ENCODE measurements at regions not wholly inside any gene's neighbourhood (a gene's known extent, or its start where the extent isn't known, plus 50 kb on each side); places are given as distances from the start of the nearest gene placed in this dataset.
"Not testable (repeated sequence)": the region's sequence is repeated elsewhere in the genome, so short reads cannot be mapped to it uniquely, and the experiment has no call there.

DNA sequence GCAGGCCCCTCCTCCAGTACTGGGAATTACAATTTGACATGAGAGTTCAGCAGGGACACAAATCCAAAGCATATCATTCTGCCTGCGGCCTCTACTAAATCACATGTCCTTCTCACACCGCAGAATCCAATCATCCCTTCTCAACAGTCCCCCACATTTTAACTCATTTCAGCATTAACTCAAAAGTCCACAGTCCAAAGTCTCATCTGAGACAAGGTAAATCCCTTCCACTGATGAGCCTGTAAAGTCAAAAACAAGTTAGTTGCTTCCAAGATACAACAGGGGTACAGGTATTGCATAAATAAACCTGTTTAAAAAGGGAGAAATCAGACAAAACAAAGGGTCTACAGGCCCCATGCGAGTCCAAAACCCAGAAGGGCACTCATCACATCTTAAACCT, 64.0 kb downstream of the EBNA1BP2 start:
- in situ Hi-C loops (cut with HindIII; ENCODE audit: low sequenced_read_pairs) = no loop called here

DNA sequence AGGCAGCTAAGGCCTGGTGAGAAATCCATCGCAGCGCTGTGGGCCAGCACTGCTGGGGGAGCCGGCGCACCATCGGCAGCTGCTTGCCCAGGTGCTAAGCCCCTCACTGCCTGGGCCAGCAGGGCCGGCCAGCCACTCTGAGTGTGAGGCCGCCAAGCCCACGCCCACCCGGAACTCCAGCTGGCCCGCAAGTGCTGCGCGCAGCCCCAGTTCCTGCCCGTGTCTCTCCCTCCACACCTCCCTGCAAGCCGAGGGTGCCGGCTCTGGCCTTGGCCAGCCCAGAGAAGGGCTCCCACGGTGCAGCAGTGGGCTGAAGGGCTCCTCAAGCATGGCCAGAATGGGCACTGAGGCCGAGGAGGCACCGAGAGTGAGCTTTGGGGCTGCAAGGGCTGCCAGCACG, 64.4 kb downstream of the EBNA1BP2 start:
- in situ Hi-C loops (cut with HindIII; ENCODE audit: low sequenced_read_pairs) = no loop called here

- in situ Hi-C loops (cut with HindIII; ENCODE audit: low sequenced_read_pairs) = no loop called here
Measured at GRCh38 chr1:43104027-43104763, 67.9 kb downstream of the EBNA1BP2 start.

GRCh38 chr1:43101061-43101460, 71.0 kb downstream of the EBNA1BP2 start:
- in situ Hi-C loops (cut with HindIII; ENCODE audit: low sequenced_read_pairs) = no loop called here

DNA sequence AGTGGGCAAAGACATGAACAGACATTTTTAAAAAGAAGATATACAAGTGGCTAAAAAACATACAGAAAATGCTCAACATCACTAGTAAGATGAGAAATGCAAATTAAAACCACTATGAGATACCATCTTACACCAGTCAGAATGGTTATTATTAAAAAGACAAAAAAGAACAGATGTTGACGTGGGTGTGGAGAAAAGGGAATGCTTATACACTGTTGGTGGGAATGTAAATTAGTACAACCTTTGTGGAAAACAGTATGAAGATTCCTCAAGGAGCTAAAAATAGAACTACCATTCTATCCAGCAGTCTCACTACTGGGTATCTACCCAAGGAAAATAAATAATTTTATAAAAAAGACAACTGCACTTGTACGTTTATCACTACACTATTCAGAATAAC, 73.9 kb downstream of the EBNA1BP2 start:
- in situ Hi-C loops (cut with HindIII; ENCODE audit: low sequenced_read_pairs) = no loop called here

GRCh38 chr1:43096528-43096927, 75.6 kb downstream of the EBNA1BP2 start:
- in situ Hi-C loops (cut with HindIII; ENCODE audit: low sequenced_read_pairs) = not testable (repeated sequence)

DNA sequence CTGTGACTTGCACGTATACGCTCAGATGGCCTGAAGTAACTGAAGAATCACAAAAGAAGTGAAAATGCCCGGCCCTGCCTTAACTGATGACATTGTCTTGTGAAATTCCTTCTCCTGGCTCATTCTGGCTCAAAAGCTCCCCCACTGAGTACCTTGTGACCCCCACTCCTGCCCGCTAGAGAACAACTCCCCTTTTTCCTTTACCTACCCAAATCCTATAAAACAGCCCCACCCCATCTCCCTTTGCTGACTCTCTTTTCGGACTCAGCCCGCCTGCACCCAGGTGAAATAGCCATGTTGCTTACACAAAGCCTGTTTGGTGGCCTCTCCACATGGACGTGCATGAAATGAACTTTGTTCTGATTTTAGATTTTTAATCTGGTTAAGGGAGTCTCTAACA, 81.3 kb downstream of the EBNA1BP2 start:
- in situ Hi-C loops (cut with HindIII; ENCODE audit: low sequenced_read_pairs) = not testable (repeated sequence)

DNA sequence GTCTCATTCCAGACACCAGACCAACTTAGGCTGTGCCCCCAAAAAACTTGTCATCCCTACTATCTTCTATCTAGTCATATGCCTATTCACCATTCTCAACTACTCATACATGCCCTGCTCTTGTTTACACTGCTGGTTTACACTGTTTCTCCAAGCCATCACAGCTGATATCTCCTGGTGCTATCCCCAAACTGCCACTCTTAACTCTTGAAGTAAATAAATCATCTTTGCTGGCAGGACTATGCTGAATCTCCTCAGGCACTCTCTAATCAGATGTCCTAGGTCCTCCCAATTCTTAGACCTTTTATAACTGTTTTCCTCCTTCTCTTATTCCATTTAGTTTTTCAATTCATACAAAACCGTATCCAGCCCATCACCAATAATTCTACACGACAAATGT, 81.9 kb downstream of the EBNA1BP2 start:
- in situ Hi-C loops (cut with HindIII; ENCODE audit: low sequenced_read_pairs) = not testable (repeated sequence)

GRCh38 chr1:43083375-43083891, 88.7 kb downstream of the EBNA1BP2 start:
- in situ Hi-C loops (cut with HindIII; ENCODE audit: low sequenced_read_pairs) = no loop called here

GRCh38 chr1:43082740-43083139, 89.3 kb downstream of the EBNA1BP2 start:
- in situ Hi-C loops (cut with HindIII; ENCODE audit: low sequenced_read_pairs) = no loop called here

GRCh38 chr1:43077273-43077672, 94.8 kb downstream of the EBNA1BP2 start:
- in situ Hi-C loops (cut with HindIII; ENCODE audit: low sequenced_read_pairs) = no loop called here

DNA sequence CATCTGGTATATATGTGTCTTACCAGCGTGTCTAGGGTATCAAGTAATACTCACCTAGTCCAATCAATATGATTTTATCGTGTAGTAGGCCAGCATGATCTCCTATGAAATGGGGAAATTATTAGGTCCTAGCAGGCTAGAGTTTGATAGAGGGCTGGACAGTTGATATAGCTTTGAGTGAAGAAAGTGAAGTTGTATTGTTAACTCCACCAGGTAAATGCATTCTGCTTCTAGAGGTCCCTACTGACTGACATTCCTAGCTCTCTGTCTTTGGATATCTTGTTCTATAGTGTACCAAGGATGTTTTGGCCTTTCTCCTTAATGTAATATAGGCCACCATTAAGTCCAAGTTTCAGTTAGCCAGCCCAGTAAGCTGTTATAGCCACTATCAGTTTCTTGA, 97.4 kb downstream of the EBNA1BP2 start:
- in situ Hi-C loops (cut with HindIII; ENCODE audit: low sequenced_read_pairs) = loop anchor here (5.0 kb wide), 1 partner anchor 157 kb away; no protein-coding TSS in a partner anchor

- in situ Hi-C loops (cut with HindIII; ENCODE audit: low sequenced_read_pairs) = loop anchor here (5.0 kb wide), 1 partner anchor 157 kb away; no protein-coding TSS in a partner anchor
Measured at GRCh38 chr1:43074244-43074643, 97.8 kb downstream of the EBNA1BP2 start.

GRCh38 chr1:43073490-43074230, 98.4 kb downstream of the EBNA1BP2 start:
- in situ Hi-C loops (cut with HindIII; ENCODE audit: low sequenced_read_pairs) = loop anchor here (5.0 kb wide), 1 partner anchor 156 kb away; no protein-coding TSS in a partner anchor

DNA sequence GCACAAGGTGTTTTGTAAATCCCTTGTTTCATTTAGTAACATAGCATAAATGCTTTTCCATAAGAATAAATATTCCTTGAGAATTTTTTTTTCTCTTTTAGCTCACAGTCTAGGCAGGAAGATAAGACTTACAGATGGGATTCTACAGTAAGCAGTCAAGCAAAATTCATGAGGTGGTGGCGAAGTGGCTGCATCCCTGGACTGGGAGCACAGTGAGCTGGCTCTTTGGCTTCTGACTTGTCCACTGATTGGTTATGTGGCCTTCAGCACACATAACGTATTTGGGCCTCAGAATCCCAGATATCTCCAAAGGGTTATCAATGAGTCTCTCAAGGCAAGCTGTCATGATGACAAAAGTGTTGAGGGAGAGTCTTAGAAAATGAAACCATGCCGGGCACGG, 99.8 kb downstream of the EBNA1BP2 start:
- in situ Hi-C loops (cut with HindIII; ENCODE audit: low sequenced_read_pairs) = loop anchor here (5.0 kb wide), 1 partner anchor 155 kb away; no protein-coding TSS in a partner anchor

GRCh38 chr1:43071241-43071640, 100.8 kb downstream of the EBNA1BP2 start:
- in situ Hi-C loops (cut with HindIII; ENCODE audit: low sequenced_read_pairs) = loop anchor here (5.0 kb wide), 1 partner anchor 154 kb away; no protein-coding TSS in a partner anchor

GRCh38 chr1:43069461-43070050, 102.5 kb downstream of the EBNA1BP2 start:
- in situ Hi-C loops (cut with HindIII; ENCODE audit: low sequenced_read_pairs) = loop anchor here (5.0 kb wide), 1 partner anchor 152 kb away; no protein-coding TSS in a partner anchor

DNA sequence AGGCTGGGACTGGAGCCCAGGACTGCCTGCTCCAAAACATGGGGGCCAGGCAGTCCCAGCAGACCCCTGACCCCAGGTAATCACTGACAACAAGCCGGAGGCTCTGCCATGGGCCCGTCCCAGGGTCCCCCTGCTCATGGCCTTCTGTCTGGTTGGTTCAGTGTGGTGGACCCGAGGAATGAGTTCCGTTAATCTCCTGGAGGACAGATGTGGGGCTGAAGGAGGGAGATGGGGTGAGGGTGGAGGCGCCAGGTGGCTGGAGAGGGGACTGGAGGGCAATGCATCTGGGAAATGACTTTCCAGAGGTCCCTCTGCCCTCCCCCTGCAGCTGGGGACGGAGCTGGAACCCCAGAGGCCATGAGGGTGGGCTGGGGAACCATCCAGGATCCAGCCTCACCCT, 103.2 kb downstream of the EBNA1BP2 start:
- in situ Hi-C loops (cut with HindIII; ENCODE audit: low sequenced_read_pairs) = no loop called here

DNA sequence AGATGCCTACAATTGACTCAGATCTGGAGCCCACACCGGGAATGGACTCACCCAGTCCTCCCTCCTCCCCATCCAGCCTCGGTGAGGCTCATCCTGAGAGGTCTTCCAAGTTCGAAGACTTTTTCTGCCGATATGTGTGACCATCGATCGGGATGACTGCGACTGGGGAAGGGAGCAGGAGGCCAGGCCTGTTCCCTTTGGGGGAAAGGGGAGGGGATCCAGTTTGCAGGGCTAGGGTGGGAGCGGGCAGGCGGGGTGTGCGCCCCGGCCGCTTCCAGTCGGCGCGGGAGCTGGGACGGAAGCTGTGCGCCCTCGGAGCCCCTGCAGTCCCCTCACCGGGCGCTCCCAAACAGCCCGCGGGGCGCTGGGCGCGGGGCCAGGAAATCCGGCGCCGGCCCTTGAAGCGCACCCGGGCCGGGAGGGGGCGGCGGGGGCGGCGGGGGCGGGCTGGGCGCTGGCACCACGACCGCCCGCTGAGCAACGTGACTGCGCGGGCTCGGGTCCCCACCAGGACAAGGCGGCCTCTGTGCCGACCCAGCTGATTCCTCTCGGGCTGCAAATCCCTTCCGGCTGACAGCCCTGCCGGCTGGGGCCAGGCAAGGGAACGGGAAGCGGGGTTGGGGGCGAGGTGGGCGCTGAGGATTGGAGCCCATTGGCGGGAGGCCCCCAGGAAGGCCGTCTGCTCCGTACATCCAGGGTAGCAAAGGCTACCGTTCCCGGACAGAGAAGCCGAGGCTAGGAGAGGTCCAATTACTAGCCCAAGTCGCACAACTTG, 103.9 kb downstream of the EBNA1BP2 start:
- in situ Hi-C loops (cut with HindIII; ENCODE audit: low sequenced_read_pairs) = no loop called here

GRCh38 chr1:43067233-43067745, 104.8 kb downstream of the EBNA1BP2 start:
- in situ Hi-C loops (cut with HindIII; ENCODE audit: low sequenced_read_pairs) = no loop called here
